A549 (cell line): ENCODE measurements at regions not wholly inside any gene's neighbourhood (a gene's known extent, or its start where the extent isn't known, plus 50 kb on each side); places are given as distances from the start of the nearest gene placed in this dataset.

Experiments used
- ATAC-seq, 2 experiments: fragments of 200-7000 bp in 1 of 2; fragments of >200 bp in 1 of 2; cut with Nextera tagmentation in 1 of 2; cut with Tn5 transposase in 1 of 2; 3 replicates each; pipeline versions ENCODE4 v1.8.0 to v1.9.1; 2018 to 2020; ENCODE audit warnings: mild to moderate bottlenecking in 1 of 2, moderate library complexity in 1 of 2
- CTCF ChIA-PET: fragments of 300-600 bp; sonication (Branson Sonifier 250); formaldehyde crosslinking; extraction: SDS; loops from one replicate; lab custom pipeline; 2021; ENCODE audit warnings: antibody characterized with exemption, inconsistent platforms; lab: Yijun Ruan, JAX
- POLR2A ChIA-PET: fragments of 350-600 bp; formaldehyde crosslinking; extraction: SDS; loops from one replicate; lab custom pipeline; 2021; ENCODE audit warnings: antibody characterized with exemption, inconsistent platforms; lab: Yijun Ruan, JAX
- DNase-seq, 2 experiments: peaks; one replicate each; pipeline versions ENCODE4 v3.0.0 to v3.0.0-alpha.2; 2011 to 2016; ENCODE audit warnings: low read depth in 1 of 2, low spot score in 1 of 2
- FAIRE-seq: peaks from 2 replicates; lab custom pipeline; 2011; peaks lifted over from hg19 to GRCh38; lab: Jason Lieb, UNC
- H3K27ac ChIP-seq, 2 experiments: fragments of >200 bp; sonication (Bioruptor Twin); formaldehyde crosslinking; 3 replicates each; pipeline ENCODE4 v1.5.1; 2016 to 2017
- H3K4me1 ChIP-seq: fragments of >200 bp; sonication (Bioruptor Twin); formaldehyde crosslinking; 3 replicates; pipeline ENCODE4 v1.6.1; 2016
- H3K4me2 ChIP-seq: fragments of >200 bp; sonication (Bioruptor Twin); formaldehyde crosslinking; 3 replicates; pipeline ENCODE4 v1.6.1; 2016
- H3K4me3 ChIP-seq: fragments of >200 bp; sonication (Bioruptor Twin); formaldehyde crosslinking; 3 replicates; pipeline ENCODE4 v1.5.1; 2016
- H3K9me3 ChIP-seq: fragments of >200 bp; sonication (Bioruptor Twin); formaldehyde crosslinking; 3 replicates; pipeline ENCODE4 v1.6.1; 2016
- ATOH8 ChIP-seq: fragments of 250-450 bp; sonication (Bioruptor Pico); IDR thresholded peaks from 2 replicates; pipeline ENCODE4 v1.5.0; 2020; ENCODE audit warnings: low read depth, mild to moderate bottlenecking, moderate library complexity
- CBX2 ChIP-seq: fragments of 200-600 bp; sonication (generic); IDR thresholded peaks from 2 replicates; pipeline ENCODE4 v1.6.1; 2016; ENCODE audit warnings: low read depth, mild to moderate bottlenecking, borderline replicate concordance
- E2F6 ChIP-seq: IDR thresholded peaks from 2 replicates; pipeline ENCODE4 v1.6.1; 2012; ENCODE audit warnings: low read depth, borderline replicate concordance
- EHF ChIP-seq: fragments of 250-450 bp; sonication (Bioruptor Pico); IDR thresholded peaks from 2 replicates; pipeline ENCODE4 v1.5.0; 2020; ENCODE audit warnings: mild to moderate bottlenecking
- FOXS1 ChIP-seq: fragments of 250-450 bp; sonication (Bioruptor Pico); IDR thresholded peaks from 2 replicates; pipeline ENCODE4 v1.5.0; 2020; ENCODE audit warnings: mild to moderate bottlenecking, moderate library complexity
- HEYL ChIP-seq: fragments of 250-450 bp; sonication (Bioruptor Pico); IDR thresholded peaks from 2 replicates; pipeline ENCODE4 v1.8.0; 2021; ENCODE audit warnings: mild to moderate bottlenecking, moderate library complexity
- HOXB13 ChIP-seq: fragments of 250-450 bp; sonication (Bioruptor Pico); IDR thresholded peaks from 2 replicates; pipeline ENCODE4 v1.5.0; 2020; ENCODE audit warnings: low read depth, mild to moderate bottlenecking, moderate library complexity
- JUN ChIP-seq, 2 experiments: fragments of >200 bp; sonication (Bioruptor Twin); formaldehyde crosslinking; IDR thresholded peaks; 2 replicates in 1 of 2; 3 replicates in 1 of 2; pipeline ENCODE4 v1.6.1; 2016 to 2017
- KDM5A ChIP-seq: fragments of 200-600 bp; sonication (generic); IDR thresholded peaks from 2 replicates; pipeline ENCODE4 v1.6.1; 2016; ENCODE audit warnings: antibody characterized with exemption, mild to moderate bottlenecking
- NFE2L2 ChIP-seq: fragments of 150-350 bp; conservative IDR thresholded peaks from 2 replicates; pipeline ENCODE4 v1.6.1; 2014; ENCODE audit warnings: low read length
- NPAS2 ChIP-seq: fragments of 250-450 bp; sonication (Bioruptor Pico); IDR thresholded peaks from 2 replicates; pipeline ENCODE4 v1.8.0; 2022; ENCODE audit warnings: mild to moderate bottlenecking, moderate library complexity, borderline replicate concordance
- POLR2A ChIP-seq: IDR thresholded peaks from 2 replicates; pipeline ENCODE4 v1.6.1; 2012; ENCODE audit warnings: mild to moderate bottlenecking, low read length
- RCOR1 ChIP-seq: fragments of 150-350 bp; IDR thresholded peaks from 2 replicates; pipeline ENCODE4 v1.6.1; 2014; ENCODE audit warnings: antibody characterized with exemption, low read length, low read depth
- REST ChIP-seq: fragments of 200-600 bp; sonication (generic); IDR thresholded peaks from 2 replicates; pipeline ENCODE4 v1.6.1; 2016; ENCODE audit warnings: antibody characterized with exemption, mild to moderate bottlenecking, moderate library complexity
- RFX5 ChIP-seq: fragments of 450-650 bp; IDR thresholded peaks from 2 replicates; pipeline ENCODE4 v1.7.1; 2014; ENCODE audit warnings: antibody characterized with exemption, mild to moderate bottlenecking, moderate library complexity
- ZFP36 ChIP-seq: fragments of 450-650 bp; IDR thresholded peaks from 2 replicates; pipeline ENCODE4 v1.6.1; 2014; ENCODE audit warnings: borderline replicate concordance; ENCODE audit not compliant: partially characterized antibody
- ZNF302 ChIP-seq: fragments of 250-450 bp; sonication (Bioruptor Pico); IDR thresholded peaks from 2 replicates; pipeline ENCODE4 v1.9.0; 2021; ENCODE audit warnings: inconsistent platforms, mild to moderate bottlenecking, moderate library complexity
- WGBS: methylation state at CpG from one replicate; pipeline ENCODE4 v1.1.6; 2017; ENCODE audit errors: missing lambda C conversion rate; 5-methylcytosine and 5-hydroxymethylcytosine counted together
- TF ChIP-seq, protein P1 (sequence below): fragments of 450-650 bp; IDR thresholded peaks from 2 replicates; pipeline ENCODE4 v1.6.1; 2014; ENCODE audit warnings: antibody characterized with exemption
- TF ChIP-seq, protein P2 (sequence below): IDR thresholded peaks from 2 replicates; pipeline ENCODE4 v1.6.1; 2012

GRCh38 chr22:27674261-27674923, 127.2 kb downstream of the MN1 start (continued):
- no peak for TF ChIP-seq REST
- no peak for TF ChIP-seq POLR2A
- TF ChIP-seq NPAS2 (CRISPR knock-in tag): no peak

GRCh38 chr22:27676545-27677213, 124.9 kb downstream of the MN1 start:
- Histone ChIP-seq H3K27ac (no peak overlapping the region), H3K4me3 (no peak overlapping the region), H3K4me1 (no peaks in the 10 kb centered on the region), H3K4me2 (no peak overlapping the region), H3K9me3 (no peaks in the 10 kb centered on the region)
- FAIRE-seq (no peak), ATAC-seq (no peak), DNase-seq (no peak)
- WGBS: 44% methylated on average over 4 of the region's 4 CpGs
- POLR2A ChIA-PET: no interaction called here
- CTCF ChIA-PET: no interaction called here
- TF ChIP-seq, protein P1, sequence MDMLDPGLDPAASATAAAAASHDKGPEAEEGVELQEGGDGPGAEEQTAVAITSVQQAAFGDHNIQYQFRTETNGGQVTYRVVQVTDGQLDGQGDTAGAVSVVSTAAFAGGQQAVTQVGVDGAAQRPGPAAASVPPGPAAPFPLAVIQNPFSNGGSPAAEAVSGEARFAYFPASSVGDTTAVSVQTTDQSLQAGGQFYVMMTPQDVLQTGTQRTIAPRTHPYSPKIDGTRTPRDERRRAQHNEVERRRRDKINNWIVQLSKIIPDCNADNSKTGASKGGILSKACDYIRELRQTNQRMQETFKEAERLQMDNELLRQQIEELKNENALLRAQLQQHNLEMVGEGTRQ: peak; percentile 14; the same call in 1 of the 2 replicates
- no peak for TF ChIP-seq JUN (IDR thresholded peaks at IDR 0.05)
- no peak for TF ChIP-seq CBX2

- ATAC-seq (no peak), FAIRE-seq (no peak), DNase-seq (no peak)
- TF ChIP-seq CBX2 (no peak), ZFP36 (no peak), NPAS2 (CRISPR knock-in tag) (no peak), HEYL (CRISPR knock-in tag) (no peak), NFE2L2 (no peak), KDM5A (no peak), REST (no peak), RCOR1 (no peak), FOXS1 (no peak), E2F6 (no peak), ZNF302 (CRISPR knock-in tag) (no peak), HOXB13 (no peak), ATOH8 (CRISPR knock-in tag) (no peak), EHF (no peak), RFX5 (no peak)
- TF ChIP-seq, protein P2, sequence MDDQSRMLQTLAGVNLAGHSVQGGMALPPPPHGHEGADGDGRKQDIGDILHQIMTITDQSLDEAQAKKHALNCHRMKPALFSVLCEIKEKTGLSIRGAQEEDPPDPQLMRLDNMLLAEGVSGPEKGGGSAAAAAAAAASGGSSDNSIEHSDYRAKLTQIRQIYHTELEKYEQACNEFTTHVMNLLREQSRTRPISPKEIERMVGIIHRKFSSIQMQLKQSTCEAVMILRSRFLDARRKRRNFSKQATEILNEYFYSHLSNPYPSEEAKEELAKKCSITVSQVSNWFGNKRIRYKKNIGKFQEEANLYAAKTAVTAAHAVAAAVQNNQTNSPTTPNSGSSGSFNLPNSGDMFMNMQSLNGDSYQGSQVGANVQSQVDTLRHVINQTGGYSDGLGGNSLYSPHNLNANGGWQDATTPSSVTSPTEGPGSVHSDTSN: no peak
- TF ChIP-seq, protein P1: no peak
- no peak overlapping the region for H3K4me3 ChIP-seq
- no peak overlapping the region for H3K27ac ChIP-seq
- POLR2A ChIA-PET: no interaction called here
- CTCF ChIA-PET: interaction anchor here (0.7 kb wide), 1 partner anchor 119 kb away, joined by 3 read pairs; no protein-coding TSS in a partner anchor
- no peaks in the 10 kb centered on the region for H3K4me1 ChIP-seq
- no peak overlapping the region for H3K4me2 ChIP-seq
- no peaks in the 10 kb centered on the region for H3K9me3 ChIP-seq
- 90% methylated on average over 27 of the region's 27 CpGs for WGBS
Observed at GRCh38 chr22:27677905-27678458, 123.6 kb downstream of the MN1 start.
